NCI-H1092 treated with DMSO at 0.1 percent for 48 hours (cell line): ENCODE measurements at regions not wholly inside any gene's neighbourhood (a gene's known extent, or its start where the extent isn't known, plus 50 kb on each side); places are given as distances from the start of the nearest gene placed in this dataset.

ENCODE experiments used
- DNase-seq: peaks from one replicate; lab custom pipeline; 2025; lab: John Stamatoyannopoulos, UW

- DNase-seq, result no peak
Measured at GRCh38 chr14:99055816-99056215, 216.2 kb downstream of the BCL11B start.

DNA sequence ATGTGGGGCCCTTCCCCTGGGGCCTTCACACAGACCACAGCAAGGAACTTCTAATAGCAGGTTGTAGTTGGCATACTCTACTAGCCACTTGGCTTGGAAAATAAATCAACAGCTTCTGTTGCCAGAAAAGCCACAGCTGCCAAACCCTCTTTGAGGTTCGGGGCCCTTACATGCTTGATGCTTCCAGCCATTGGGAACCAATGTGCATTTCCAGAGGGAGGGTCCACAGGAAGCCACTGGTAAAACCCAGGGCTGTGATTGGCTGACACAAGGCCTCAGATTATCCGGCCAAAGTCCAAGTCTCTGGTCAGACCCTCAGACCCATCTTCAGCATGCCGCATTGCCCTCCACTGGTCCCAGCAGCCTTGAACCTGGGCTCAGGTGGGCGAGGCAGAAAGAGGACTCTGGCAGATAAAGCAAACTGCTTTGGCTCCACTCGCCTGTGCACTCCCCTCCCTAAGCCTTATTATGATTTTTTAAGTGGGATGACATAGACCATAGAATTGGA is 214.4 kb downstream of the BCL11B start:
- no peak for DNase-seq

- no peak for DNase-seq
Measured at GRCh38 chr14:99058542-99058941, 213.5 kb downstream of the BCL11B start.

DNA sequence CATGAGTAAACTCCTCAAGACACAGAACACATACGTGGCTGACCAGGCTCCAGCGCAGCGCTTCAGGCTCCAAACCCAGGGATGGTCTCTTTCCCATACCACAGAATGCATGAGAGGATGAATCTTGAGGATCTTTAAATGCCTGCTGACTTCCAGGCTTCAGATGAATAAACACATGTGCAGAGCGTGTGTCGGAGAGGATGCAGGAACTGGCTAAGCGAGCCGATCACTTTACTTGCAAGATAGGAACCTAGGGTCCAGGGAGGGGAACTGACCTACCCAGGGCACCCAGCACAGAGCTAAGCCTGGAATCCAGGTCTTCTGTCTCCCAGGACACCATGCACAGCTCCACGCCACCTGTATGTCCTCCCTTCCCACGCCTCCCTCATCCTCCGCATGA is 209.8 kb downstream of the BCL11B start:
- no peak for DNase-seq

- no peak for DNase-seq
Measured at GRCh38 chr14:99062772-99063418, 209.1 kb downstream of the BCL11B start.

DNA sequence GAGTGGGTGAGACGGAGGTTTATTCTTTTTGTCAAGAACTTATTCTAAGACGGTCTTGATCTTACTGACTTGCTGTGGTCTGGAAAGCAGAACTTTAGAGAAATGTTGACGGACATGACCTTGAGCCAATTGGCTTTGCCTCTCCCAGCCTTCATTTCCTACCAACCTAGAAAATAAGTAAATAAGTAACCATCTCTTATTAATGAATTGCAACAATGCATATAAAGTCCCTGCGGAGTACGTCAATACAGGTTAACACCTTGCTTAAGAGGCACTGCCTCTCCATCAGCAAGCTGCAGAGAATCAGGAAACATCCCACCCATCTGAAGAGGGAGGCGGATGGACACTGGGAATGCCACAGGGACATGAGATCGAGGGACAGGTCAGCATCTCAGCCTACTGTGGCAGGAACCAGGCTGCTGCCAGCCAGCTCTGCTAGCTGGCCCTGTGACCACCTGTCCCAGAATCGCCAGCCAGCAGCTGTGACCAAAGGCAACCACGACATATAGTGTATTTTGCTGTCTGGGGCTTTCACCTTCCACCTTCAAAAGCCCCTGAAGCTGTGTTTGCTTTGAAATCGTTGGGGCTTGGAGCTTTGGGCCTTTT is 208.3 kb downstream of the BCL11B start:
- DNase-seq, result no peak

DNA sequence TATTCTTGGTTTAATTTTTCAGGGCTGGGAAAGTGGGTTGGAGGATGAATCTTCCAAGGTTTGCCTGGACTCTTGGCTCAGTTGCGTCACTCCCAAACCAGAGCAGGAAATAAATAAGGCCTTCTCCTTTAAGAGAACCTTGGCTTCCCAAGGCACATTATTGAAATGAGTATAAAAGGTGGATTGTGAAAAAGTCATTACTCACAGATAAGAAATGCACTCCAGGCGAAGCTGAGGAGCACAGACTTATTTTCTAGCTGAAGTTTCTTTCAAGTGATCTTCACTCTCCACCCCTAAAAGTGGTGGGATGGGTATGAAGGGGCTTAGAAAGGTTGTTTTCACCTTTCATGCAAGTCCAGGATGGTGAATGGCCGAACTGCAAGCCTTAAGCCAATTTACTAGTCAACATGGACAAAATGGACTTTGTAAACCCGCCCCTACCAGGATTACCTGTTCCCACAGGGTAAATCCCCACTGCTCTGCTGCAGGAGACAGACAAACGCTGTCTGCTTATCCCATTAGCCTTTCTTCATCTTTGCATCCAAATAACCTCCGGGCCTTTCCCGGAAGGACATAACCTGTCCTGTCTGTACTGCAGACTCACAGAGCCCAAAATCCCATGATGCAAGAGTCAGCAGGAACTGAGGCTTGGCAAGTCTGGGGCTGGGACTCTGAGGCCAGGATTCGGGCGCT is 207.6 kb downstream of the BCL11B start:
- DNase-seq, result no peak

DNA sequence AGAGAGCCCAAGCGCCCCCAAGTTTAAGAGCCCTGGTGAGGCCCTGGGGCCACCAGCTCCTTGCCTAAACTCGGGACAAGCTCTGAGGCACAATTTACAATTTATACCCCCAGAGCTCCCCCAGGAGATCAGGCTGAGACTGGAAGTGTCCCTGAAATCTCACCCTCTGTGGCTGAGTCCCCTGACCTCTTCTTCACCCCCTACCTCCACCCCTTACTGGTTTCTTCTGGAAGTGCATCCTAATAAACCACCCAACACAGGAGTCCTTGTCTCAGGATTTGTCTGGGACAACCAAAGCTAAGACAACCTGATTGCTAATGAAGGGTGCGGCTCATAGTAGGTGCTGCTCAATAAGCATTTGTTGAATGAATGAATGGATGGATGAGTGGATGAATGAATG is 206.4 kb downstream of the BCL11B start:
- no peak for DNase-seq

- DNase-seq, result no peak
Measured at GRCh38 chr14:99066378-99066777, 205.6 kb downstream of the BCL11B start.

DNA sequence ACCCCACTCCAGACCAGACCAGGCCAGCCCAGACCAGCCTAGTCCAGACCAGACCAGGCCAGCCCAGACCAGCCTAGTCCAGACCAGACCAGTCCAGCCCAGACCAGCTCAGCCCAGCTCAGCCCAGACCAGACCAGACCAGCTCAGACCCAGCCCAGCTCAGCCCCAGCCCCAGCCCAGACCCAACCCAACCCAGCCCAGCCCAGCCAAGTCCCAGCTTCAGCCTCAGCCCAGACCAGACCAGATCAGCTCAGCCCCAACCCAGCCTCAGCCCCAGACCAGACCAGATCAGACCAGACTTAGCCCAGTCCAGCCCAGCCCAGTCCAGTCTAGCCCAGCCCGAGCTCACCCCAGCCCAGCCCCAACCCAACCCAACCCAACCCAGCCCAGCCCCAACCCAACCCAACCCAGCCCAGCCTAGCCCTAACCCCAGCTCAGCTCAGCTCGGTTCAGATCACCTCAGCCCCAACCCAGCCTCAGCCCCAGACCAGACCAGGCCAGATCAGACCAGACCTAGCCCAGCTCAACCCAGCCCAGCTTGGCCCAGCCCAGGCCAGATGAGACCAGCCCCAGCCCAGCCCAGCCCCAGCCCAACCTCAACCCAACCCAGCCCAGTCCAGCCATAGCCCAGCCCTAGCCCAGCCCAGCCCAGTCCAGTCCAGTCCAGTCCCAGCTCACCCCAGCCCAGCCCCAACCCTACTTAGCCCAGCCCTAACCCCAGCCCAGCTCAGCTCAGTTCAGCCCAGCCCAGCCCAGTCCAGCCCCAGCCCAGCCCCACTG is 204.7 kb downstream of the BCL11B start:
- no peak for DNase-seq

GRCh38 chr14:99067927-99068326 is 204.1 kb downstream of the BCL11B start:
- no peak for DNase-seq

GRCh38 chr14:99069946-99070345 is 202.1 kb downstream of the BCL11B start:
- no peak for DNase-seq

DNA sequence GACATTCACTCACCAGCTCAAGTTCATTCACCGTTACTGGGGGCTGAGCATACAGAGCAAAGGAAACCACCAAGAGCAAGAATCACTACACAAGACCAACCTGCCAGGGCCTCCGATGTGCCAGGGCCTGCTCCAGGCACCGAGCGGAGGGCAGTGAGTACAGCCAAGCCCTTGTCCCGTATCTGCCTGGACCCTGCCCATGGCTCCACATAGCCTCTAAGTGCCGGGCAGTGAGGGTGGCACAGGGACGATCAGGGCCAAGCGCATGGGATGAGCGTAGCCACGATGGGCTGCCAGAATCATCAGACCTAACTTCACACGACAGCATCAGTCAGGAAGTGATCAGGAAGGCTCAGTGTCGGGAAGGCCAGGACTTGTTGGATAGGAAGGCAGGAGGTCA is 199.6 kb downstream of the BCL11B start:
- DNase-seq, result no peak

- DNase-seq, result no peak
Measured at GRCh38 chr14:99072956-99073355, 199.0 kb downstream of the BCL11B start.

DNA sequence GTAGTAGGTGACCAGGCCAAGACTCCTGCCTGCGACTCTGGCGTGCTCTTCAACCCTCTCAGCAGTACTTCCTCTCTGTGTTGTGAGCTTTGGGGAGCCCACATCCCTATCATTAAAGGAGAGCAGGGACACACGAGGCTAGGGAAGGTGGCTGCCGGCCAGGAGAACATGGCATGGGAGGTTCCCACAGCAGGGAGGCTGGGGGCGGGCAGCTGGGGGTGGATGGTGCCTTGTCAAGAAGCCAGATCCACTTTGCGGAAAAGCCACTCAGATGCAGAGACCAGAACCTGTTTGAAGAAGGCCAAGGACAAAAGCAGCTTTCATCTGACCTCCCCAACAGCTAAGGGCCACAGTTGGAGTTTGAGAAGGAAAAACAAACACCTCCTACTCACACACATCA is 198.6 kb downstream of the BCL11B start:
- DNase-seq, result peak; percentile 11

DNA sequence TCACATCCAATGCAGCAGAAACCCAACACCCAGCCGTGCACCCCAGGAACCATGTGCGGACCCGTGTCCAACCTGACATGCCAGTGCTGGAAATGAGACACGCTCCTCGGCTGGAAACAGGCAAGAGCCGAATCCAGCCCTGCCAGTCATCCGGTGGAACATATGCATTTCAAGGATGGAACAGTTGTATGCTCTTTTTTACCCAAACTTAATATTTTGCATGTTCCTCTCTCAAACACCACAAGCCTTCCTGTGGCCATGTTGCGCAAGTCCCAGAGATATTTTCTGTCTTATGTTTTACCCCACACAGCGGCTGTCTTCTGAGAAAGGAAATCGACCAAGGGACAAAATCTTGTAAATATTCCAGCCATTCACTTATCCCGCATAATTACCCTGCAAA is 196.9 kb downstream of the BCL11B start:
- DNase-seq, result no peak

GRCh38 chr14:99075771-99076375 is 196.1 kb downstream of the BCL11B start:
- DNase-seq, result no peak

DNA sequence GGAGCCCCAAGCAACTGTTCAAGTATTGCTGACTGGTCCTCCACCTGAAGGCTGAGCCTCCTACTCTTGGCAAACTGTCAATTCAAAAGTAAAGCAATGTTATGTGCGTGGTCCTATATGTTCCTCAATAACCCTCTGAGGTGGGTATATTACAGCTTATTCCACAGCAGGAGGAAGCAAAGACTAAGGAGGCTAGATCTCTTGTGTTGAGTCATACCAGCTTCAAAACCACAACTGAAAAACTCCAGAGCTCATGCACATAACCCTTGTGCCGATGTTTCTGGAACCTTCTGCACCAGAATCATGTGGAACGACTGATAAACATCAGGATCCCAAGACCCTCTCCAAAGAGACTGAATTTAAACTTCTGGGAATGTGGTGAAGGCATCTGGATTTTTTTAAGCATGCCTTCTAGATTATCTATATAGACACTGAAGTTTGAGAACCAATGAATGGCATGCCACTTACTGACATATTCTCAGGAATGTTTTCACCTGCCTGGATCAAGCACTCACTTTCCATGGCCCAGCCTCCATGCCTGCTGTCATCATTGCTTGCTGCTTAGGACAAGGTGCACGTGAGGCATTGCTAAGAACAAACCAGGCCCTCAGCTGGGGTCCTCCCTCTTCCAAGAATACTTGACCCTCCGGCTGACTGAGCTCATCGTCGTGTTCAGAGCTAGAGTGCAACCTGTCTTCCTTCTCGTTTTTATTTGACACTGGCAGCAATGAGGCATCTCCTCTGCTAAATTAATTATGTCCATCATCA is 194.7 kb downstream of the BCL11B start:
- DNase-seq, result no peak

GRCh38 chr14:99077844-99078236 is 194.2 kb downstream of the BCL11B start:
- no peak for DNase-seq

- DNase-seq, result no peak
Measured at GRCh38 chr14:99078426-99078825, 193.6 kb downstream of the BCL11B start.

DNA sequence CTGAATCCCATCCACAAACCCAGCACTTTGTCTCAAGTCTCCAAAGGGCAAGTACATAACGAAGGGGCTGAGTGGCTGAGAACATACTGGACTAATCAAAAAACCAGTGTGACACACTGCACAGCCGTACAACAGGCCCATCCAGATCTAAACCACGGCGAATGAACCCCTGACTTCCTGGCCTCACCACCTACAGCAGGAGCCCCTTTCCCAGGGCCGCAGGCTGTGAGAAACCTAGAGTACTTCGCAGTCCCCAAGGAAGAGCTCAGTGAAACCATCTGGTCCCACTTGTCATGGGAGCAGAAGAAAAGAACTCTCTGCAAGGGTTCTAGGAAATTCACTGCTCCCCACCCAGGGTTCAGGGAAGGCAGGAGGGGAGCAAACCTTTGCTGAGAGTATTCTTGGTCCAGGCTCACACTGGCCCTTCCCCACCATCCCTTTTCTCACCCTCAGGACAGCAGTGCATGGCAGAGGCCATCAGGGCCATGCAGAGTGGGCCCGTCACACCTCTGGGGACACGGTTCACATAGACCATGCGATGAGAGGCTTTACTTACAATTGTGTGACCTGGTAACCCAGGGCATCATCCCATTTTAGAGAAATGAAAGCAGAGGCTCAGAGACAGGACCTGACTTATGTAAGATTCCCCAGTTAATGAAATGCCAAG is 192.8 kb downstream of the BCL11B start:
- DNase-seq, result no peak
